GM11168 (cell line): ENCODE measurements at regions not wholly inside any gene's neighbourhood (a gene's known extent, or its start where the extent isn't known, plus 50 kb on each side); places are given as distances from the start of the nearest gene placed in this dataset.

Experiments used
- in situ Hi-C: fragments of 300-500 bp; cut with MboI; formaldehyde crosslinking; loops from one replicate; pipeline ENCODE4 v1.12.0; 2022; ENCODE audit warnings: low sequenced_read_pairs; ENCODE audit not compliant: unreplicated experiment

GRCh38 chr5:175001876-175002645 lies 277.7 kb downstream of the MSX2 start:
- in situ Hi-C loops: no loop called here

DNA sequence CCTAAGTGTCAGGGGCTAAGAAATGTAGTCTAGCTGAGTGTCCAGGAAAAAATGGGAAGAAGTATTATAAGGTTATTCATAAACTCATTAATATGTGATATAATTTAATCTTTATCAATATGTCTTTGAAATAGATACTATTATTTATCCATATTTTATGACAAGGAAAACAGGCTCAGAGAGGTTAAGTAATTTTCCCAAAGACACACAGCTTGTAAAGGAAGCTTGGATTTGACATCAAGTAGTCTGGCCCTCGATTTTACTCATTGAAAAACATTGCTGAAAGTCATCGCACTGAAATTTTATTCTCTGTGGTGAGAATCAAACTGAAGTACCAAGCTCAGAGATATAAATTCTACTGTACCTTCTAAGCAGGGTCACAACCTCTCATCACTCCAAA lies 276.9 kb downstream of the MSX2 start:
- in situ Hi-C loops: no loop called here

DNA sequence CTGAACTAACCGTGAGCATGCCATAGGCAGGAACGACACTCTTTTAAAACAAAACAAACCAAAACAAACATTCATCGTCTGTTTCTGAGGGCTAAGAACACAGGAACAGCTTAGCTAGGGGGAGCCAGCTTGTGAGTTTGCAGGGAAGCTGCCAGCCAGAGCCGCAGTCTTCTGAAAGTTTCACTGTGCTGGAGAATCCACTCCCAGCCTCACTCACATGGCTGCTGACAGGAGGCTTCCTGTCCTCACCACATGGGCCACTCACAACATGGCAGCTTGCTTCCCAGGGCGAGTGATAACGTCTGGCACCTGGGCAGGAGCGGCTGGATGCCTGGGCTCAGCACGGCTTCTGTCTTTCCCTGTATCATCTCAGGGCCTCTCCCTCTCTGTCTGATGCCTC lies 275.2 kb downstream of the MSX2 start:
- in situ Hi-C loops: no loop called here

GRCh38 chr5:174998131-174998730 lies 273.8 kb downstream of the MSX2 start:
- in situ Hi-C loops: no loop called here

- in situ Hi-C loops: no loop called here
Measured at GRCh38 chr5:174997688-174998087, 273.3 kb downstream of the MSX2 start.

- in situ Hi-C loops: no loop called here
Measured at GRCh38 chr5:174996941-174997340, 272.6 kb downstream of the MSX2 start.

DNA sequence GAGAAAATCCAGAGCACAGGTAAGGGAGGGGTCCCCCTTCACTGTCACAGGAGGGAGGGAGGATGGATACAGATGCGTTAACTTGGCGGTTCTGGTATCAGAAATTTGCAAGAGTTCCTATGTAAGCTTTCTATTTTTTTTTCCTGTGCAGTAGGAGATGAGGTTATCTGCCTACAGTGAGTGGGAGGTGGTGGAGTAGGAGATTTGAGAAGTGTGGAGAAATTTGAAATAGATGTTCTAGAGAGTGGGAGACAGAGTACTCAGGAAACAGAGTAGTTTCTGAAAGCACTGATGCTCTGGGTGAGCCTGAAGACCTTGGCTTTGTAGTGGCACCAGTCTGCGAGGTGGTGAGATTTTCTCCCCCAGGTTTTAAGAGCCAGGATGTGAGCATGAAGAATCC lies 271.4 kb downstream of the MSX2 start:
- in situ Hi-C loops: no loop called here

DNA sequence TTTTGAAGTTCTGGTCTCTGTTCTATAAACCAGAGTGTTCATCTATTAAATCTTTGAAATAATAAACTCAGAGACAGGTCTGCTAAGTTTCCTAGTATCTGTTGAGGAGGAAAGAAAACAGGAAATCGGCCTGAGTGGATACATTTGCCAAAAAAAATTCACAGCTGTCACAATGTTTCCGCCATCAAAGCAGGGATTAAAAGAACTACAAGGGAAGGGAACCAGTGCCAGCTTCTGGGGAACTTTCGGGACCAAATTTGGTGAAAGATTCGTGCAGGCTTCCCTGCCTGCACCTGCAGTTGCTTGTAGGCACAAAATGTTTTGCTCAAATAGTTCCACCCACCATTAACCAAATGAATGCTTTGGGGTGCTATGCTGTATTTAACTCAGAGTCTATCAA lies 267.5 kb downstream of the MSX2 start:
- in situ Hi-C loops: no loop called here

- in situ Hi-C loops: no loop called here
Measured at GRCh38 chr5:174990909-174991308, 266.5 kb downstream of the MSX2 start.

DNA sequence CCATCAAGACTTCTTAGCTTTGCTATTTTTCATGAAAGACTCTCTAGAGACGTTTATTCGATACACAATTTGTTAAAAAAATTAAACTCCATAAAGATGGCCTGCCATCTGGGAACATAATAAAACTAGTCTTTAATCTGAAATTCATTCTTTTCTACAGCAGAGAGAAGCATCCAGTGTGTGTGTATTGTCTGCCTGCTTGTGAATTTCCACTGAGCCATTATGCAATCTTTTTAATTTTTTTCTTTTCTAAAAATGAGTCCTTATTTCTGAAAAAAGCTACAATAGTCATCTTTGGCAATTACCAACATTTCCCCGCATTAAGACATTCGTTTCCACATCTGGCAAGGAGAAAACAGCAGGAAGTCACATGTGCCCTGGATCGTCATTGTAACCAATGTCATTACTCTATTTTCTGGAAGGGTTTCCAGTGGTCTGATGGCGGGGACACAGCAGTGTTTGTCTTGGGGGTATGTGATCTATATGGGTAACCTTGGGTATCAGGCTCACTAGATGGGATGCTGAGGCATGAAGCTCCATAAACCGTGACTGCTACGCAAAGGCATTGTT lies 263.1 kb downstream of the MSX2 start:
- in situ Hi-C loops: no loop called here

- in situ Hi-C loops: no loop called here
Measured at GRCh38 chr5:174984863-174985262, 260.5 kb downstream of the MSX2 start.

- in situ Hi-C loops: no loop called here
Measured at GRCh38 chr5:174982485-174982884, 258.1 kb downstream of the MSX2 start.

GRCh38 chr5:174981416-174981815 lies 257.0 kb downstream of the MSX2 start:
- in situ Hi-C loops: no loop called here

DNA sequence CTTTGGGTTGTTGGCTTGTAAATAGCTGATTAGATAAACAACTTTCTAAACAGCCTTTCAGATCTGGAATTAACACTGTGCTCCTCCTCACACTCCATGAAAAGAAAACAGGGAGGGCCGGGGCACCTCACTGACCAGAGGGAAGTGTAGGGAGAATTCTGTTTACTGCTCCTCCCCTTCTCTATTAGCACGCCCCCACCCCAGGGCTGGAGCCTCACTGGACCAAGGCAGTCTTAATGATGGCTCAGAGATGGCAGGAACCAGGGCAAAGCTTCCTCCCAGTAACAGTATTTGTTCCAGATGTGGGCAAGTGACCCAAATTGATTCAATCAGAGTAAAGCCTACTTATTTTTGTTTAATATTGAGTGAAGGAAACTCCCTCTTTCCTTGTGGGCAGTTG lies 256.6 kb downstream of the MSX2 start:
- in situ Hi-C loops: no loop called here

- in situ Hi-C loops: no loop called here
Measured at GRCh38 chr5:174972291-174972690, 247.9 kb downstream of the MSX2 start.

DNA sequence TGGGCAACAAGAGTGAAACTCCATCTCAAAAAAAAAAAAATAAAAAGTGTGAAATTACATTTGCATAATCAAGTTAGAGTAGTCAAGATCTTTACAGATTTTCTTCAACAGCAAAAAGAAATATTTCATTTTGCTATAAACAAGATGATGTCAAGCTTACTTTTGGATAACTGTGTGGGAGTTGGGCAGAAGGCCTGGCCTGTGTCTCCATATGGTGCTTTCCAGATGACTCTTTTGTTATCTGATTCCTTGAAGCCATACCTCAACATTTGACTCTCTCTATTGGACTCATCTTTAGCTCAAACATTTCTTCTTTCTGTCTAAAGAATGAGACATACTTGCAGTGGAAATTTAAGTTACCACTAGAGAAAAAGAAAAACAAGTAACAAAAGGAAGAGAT lies 246.8 kb downstream of the MSX2 start:
- in situ Hi-C loops: no loop called here

DNA sequence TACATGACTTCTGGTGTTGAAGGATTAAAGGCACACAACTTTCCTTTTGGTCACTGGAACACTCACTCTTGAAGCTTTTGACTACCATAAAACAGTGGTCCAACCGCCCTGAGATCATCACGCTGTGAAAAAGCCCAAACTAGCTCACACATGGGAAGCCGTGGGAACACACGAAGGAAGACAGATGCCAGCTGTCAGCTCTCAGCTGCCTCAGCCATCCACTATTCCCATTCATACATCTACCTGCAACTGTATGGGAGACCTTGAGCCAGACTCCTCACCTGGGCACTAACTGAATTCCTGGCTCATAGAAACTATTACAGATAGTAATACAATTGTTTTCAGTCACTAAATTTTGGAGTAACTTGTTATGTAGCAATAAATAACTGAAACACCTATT lies 246.1 kb downstream of the MSX2 start:
- in situ Hi-C loops: no loop called here

DNA sequence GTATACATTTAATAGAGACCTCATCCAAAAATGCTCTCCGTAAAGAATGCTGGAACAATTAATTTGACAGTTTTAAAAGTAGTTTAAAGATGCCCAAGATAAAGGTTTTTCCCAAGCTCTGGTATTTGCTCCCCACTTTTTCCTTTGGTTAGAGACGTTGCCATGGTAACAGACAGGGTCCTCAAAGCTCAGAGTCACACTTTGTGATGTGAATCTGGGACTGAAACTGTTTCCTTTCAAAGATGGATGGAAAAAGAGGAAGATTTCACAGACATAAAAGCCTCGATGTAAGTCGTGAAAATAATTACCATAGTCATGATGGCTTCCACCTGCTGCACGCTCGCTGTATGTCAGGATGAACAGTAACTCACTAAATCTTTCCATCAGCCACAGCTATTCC lies 229.5 kb downstream of the MSX2 start:
- in situ Hi-C loops: loop anchor here (10.0 kb wide), 1 partner anchor 491 kb away; the partner anchor contains the start of gene DRD1

GRCh38 chr5:174951151-174951780 lies 226.9 kb downstream of the MSX2 start:
- in situ Hi-C loops: loop anchor here (10.0 kb wide), 1 partner anchor 494 kb away; the partner anchor contains the start of gene DRD1

- in situ Hi-C loops: no loop called here
Measured at GRCh38 chr5:174947548-174947947, 223.2 kb downstream of the MSX2 start.

- in situ Hi-C loops: no loop called here
Measured at GRCh38 chr5:174945853-174946252, 221.5 kb downstream of the MSX2 start.
